Right kidney (tissue), 1 donor: ENCODE measurements at regions not wholly inside any gene's neighbourhood (a gene's known extent, or its start where the extent isn't known, plus 50 kb on each side); places are given as distances from the start of the nearest gene placed in this dataset.
A peak's percentile ranks its signal among the peaks of the same experiment; 100 is the strongest.

Source experiments
- DNase-seq: peaks from one replicate; pipeline ENCODE4 v3.0.0-alpha.2; 2016

DNA sequence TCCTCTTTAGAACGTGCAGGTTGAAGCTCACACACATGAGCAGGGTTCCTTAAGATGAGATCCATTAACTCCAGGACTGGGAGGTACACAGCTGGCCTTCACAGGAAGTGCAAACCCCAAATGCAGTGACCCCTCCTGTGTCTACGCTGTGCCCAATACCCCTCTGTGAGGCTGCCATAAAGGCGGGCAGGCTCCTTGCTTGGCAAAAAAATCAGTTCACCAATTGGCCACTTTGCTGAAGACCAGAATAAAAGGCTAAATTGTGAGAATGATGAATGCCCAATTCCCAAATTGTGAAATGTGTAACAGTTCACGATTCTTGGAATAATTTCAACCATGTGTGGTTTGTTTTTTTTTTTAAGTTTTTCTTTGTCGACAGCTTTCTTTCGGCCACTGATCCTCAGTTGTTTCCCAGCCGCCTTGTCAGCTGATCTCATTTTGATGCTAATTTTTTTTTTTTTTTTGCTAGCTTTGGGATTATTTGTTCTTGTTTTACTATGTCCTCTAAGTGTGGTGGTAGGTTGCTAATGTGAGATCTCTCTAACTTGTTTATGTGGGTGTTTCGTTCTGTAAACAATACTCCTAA lies 101.9 kb upstream of the PRSS58 start:
- no peak for DNase-seq

DNA sequence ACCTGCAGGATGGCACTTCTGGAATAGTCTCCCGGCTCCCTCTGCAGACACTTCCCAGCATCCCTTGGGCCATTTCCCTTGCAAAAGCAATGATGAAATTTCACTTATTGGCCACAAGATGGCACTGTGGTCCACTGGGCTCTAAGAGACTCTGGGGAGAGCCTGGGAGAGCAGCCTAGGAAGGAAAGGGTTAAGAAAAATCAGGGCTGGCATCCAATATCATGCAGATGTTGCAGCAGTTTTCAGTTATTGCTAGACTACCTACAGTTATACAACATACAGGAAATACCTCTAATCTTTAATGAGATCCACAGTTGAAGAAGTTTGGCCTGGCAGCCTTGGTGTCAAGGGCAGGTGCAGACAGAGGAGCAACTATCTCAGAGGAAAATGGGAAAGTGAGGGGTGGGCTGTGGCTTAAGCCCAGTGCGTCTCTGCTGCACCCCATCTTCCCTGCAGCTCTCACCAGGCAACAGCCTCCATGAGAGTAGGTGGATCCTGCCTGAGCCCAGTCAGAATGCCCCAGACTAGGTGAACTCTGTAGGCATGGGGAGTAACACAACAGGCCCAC lies 100.2 kb upstream of the PRSS58 start:
- DNase-seq, result peak; percentile 34

GRCh38 chr7:142356166-142356565 lies 98.3 kb upstream of the PRSS58 start:
- DNase-seq, result no peak

GRCh38 chr7:142355328-142355727 lies 97.5 kb upstream of the PRSS58 start:
- DNase-seq, result no peak

- DNase-seq, result no peak
Measured at GRCh38 chr7:142353147-142354060, 95.5 kb upstream of the PRSS58 start.

- no peak for DNase-seq
Measured at GRCh38 chr7:142352543-142352942, 94.7 kb upstream of the PRSS58 start.

GRCh38 chr7:142351145-142351544 lies 93.3 kb upstream of the PRSS58 start:
- no peak for DNase-seq

GRCh38 chr7:142349670-142350405 lies 92.0 kb upstream of the PRSS58 start:
- no peak for DNase-seq

- no peak for DNase-seq
Measured at GRCh38 chr7:142348921-142349405, 91.1 kb upstream of the PRSS58 start.

- no peak for DNase-seq
Measured at GRCh38 chr7:142348100-142348499, 90.2 kb upstream of the PRSS58 start.

GRCh38 chr7:142347091-142347490 lies 89.2 kb upstream of the PRSS58 start:
- DNase-seq, result no peak

DNA sequence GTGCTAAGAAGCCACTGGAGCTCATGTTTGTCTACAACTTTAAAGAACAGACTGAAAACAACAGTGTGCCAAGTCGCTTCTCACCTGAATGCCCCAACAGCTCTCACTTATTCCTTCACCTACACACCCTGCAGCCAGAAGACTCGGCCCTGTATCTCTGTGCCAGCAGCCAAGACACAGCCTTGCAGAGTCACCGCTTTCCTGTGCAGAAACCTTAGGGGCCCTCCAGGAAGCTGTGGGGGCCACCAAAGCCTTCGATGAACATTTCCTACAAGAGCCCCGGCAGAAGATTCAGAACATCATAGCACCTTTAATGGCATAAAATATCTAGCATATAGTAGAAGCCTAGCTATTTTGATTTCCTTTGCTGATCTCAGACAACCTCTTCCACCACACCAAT lies 88.0 kb upstream of the PRSS58 start:
- no peak for DNase-seq

- no peak for DNase-seq
Measured at GRCh38 chr7:142338633-142339501, 81.0 kb upstream of the PRSS58 start.

GRCh38 chr7:142337054-142338001 lies 79.5 kb upstream of the PRSS58 start:
- no peak for DNase-seq

DNA sequence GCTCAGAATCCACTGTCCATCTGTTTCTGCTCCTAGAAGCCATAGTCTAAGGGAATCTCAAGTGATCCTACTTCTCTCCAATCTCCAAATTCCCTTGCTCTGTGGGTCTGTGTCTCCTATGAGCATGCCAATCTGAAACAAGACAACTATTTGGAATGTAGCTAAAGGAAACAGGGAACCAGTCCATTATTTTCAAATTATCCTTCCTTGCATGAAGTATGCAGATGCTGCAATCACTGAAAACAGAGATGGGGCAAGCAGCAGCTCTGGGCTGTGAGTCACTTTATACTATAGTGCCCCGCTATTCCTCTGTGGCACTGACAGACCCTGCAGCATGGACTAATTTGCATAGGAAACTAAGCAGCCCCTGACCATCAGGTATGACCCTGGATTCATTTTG lies 76.9 kb upstream of the PRSS58 start:
- DNase-seq, result no peak

- no peak for DNase-seq
Measured at GRCh38 chr7:142334236-142334635, 76.4 kb upstream of the PRSS58 start.

GRCh38 chr7:142332421-142332820 lies 74.6 kb upstream of the PRSS58 start:
- no peak for DNase-seq

GRCh38 chr7:142331941-142332340 lies 74.1 kb upstream of the PRSS58 start:
- DNase-seq, result no peak

- no peak for DNase-seq
Measured at GRCh38 chr7:142329062-142329790, 71.4 kb upstream of the PRSS58 start.

DNA sequence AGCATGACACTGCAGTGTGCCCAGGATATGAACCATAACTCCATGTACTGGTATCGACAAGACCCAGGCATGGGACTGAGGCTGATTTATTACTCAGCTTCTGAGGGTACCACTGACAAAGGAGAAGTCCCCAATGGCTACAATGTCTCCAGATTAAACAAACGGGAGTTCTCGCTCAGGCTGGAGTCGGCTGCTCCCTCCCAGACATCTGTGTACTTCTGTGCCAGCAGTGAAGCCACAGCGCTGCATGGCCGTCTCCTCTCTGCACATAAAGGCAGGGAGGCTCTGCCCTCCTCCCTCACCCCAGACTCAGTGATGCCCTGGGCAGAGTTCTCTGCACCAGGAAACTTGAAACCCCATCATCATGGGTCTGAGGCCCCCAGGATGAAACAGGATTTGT lies 70.7 kb upstream of the PRSS58 start:
- DNase-seq, result no peak
